GM21367 (cell line): ENCODE measurements at regions not wholly inside any gene's neighbourhood (a gene's known extent, or its start where the extent isn't known, plus 50 kb on each side); places are given as distances from the start of the nearest gene placed in this dataset.
"Not testable (repeated sequence)": the region's sequence is repeated elsewhere in the genome, so short reads cannot be mapped to it uniquely, and the experiment has no call there.

Experiments
- ATAC-seq: cut with Tn5 transposase; IDR thresholded peaks from one replicate; pipeline ENCODE4 v1.9.1; 2021; ENCODE audit not compliant: unreplicated experiment

DNA sequence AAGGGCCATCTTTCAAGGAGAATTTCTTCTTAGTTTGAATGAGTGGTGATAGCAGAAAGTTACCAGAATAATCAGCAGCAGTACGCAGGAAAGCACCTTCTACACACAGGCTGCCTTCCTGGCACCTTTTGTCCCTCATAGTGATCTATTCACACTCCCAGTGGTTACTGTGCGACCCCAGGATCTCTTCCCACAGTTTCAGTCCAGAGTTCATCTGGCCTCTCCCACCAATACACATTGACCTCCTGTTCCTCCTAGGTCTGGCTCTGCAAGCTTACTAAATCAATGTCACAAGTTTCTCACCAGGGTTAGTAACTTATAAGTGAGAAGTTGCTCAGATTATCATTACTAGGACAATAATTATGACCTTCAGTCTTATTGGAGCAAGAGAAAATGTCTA lies 99.1 kb upstream of the PIK3R1 start:
- no peak for ATAC-seq

GRCh38 chr5:68115584-68115983 lies 100.0 kb upstream of the PIK3R1 start:
- no peak for ATAC-seq

DNA sequence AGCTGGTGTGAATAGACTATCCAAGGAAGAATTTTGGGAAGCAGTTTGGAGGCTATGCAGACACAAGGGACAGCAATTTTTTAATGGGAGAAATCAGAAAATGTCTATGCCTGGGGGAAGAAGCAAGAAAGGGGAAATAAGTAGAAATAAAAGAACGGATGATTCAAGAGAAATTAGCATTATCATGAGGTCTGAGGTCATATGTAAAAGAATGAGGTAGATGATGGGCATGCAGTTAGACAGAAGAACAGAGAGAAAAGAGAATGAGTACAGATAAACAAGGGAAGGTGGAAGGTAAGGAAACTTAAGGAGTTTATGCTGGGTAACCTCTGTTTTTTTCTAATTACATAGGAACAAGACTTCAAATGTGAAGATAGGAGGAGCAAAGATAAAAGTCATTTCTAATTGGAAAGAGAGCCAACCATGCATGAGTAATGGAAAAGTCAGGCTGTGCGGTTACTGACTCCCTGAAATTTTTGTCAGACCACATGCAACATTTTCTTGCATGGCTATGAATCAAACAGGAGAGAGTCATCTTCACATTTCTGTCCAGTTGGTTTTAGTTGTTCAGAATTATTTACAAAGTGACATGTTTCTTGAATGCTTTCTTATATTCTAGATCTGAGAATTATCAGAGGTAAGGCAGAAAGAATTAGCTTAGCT lies 101.0 kb upstream of the PIK3R1 start:
- no peak for ATAC-seq

- no peak for ATAC-seq
Measured at GRCh38 chr5:68112658-68113057, 102.9 kb upstream of the PIK3R1 start.

DNA sequence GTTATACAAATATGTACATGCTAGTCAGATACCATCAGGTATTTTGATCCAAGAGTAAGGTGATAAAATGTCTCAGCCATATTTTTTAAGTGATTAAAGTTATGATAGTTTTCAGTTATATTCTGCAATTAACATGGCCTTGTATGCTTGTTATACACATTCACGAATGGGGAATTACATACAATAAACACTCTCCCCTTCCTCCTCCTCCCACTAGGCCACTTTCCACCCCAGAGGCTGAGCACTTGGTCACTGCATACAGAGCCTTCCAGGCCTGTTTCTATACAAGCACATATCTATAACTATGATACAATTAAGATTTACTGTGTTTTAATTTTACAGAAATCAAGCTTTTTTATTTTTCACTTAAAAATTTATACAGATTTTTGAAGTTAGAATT lies 104.7 kb upstream of the PIK3R1 start:
- ATAC-seq: no peak

GRCh38 chr5:68110264-68110663 lies 105.3 kb upstream of the PIK3R1 start:
- ATAC-seq: no peak

- not testable (repeated sequence) for ATAC-seq
Measured at GRCh38 chr5:68104217-68104616, 111.3 kb upstream of the PIK3R1 start.

GRCh38 chr5:68103297-68103696 lies 112.3 kb upstream of the PIK3R1 start:
- not testable (repeated sequence) for ATAC-seq

GRCh38 chr5:68099327-68099726 lies 116.2 kb upstream of the PIK3R1 start:
- ATAC-seq: no peak

DNA sequence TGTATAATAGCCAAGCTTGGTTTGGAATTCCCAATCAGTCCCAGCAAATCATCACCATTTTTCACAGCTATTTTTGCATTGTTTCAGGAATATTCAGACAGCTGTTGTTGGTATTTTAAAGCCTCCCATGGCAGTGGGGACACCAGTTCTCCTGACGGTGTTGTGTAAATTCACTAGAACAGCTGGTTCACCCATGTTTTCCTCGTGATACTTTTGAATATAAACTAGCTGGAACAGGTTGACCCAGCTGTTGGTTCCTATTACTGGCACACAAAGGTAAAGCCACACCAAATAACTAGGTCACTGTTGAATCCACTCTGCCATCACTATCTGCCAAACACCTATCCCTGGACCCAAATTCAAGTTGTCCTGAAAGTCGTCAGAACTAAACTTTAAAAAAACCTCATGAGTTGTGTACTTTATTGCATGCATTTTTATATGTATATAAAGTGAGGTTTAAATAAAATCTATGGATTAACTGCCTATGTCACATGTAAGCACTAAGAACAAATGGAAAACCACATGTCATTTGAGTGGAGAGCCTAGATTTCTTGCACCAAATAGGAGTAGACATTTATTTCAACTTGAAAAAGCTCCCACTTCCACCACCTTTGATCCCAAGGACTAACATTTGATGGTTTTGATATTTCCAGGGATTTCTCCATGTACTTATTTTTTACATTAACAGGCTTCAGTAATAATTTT lies 121.9 kb upstream of the PIK3R1 start:
- ATAC-seq: no peak

DNA sequence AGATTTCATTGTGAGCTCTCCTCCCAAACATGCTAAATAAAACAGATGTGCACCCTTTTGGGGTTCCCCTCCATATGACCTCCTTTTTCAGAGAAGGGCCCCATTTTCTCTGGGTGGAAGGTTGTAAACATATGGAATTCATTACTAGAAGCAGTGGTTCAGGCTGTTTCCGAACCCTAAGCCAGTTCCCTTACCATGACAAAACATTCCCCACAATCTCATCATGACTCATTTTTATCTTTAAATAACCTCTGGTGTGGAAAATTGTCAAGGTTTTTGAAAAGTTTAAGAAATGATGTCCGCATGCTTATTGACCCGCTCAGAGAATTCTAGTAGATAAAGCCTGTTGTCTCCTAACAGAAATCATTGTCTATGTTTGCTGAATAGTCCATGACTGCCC lies 127.3 kb upstream of the PIK3R1 start:
- ATAC-seq: no peak

DNA sequence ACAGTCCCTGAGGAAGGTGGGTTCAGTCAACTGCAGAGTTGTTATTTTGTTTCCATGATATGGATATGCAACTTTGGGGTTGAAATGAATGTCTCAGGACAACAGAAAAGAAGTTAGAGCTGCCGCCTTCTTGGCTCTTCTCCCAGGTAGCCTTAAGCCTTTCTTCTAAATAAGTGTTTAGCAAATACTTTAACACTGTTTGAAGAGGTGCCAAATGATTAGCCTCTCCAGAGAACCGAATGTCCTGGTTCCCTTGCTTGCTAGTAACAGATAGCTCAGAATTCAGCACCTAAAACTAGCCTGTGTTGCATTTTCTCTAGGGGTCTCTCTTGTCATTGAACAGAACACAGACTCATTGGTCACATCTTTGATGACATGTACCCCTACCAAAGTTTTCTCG lies 127.7 kb upstream of the PIK3R1 start:
- no peak for ATAC-seq

GRCh38 chr5:68086857-68087256 lies 128.7 kb upstream of the PIK3R1 start:
- ATAC-seq: no peak

- no peak for ATAC-seq
Measured at GRCh38 chr5:68086439-68086838, 129.1 kb upstream of the PIK3R1 start.

DNA sequence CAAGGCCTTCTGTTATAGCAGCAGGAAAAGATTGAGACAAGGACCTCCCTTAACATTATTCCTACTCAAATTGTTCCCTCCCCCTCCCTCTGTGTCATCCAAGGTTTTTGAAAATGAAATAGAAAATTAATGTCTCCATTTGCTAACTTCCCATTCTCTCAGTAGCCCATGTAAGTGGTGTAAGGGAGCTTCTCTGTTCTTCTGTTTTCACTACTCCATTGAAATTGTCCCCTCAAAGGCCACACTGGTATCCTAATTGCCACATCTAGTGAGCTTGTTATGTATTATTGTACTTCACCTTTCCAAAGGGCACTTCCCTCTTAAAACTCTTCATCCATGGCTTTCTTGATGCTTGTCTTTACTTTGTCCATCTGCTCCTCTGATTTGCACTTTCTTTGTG lies 131.2 kb upstream of the PIK3R1 start:
- no peak for ATAC-seq

DNA sequence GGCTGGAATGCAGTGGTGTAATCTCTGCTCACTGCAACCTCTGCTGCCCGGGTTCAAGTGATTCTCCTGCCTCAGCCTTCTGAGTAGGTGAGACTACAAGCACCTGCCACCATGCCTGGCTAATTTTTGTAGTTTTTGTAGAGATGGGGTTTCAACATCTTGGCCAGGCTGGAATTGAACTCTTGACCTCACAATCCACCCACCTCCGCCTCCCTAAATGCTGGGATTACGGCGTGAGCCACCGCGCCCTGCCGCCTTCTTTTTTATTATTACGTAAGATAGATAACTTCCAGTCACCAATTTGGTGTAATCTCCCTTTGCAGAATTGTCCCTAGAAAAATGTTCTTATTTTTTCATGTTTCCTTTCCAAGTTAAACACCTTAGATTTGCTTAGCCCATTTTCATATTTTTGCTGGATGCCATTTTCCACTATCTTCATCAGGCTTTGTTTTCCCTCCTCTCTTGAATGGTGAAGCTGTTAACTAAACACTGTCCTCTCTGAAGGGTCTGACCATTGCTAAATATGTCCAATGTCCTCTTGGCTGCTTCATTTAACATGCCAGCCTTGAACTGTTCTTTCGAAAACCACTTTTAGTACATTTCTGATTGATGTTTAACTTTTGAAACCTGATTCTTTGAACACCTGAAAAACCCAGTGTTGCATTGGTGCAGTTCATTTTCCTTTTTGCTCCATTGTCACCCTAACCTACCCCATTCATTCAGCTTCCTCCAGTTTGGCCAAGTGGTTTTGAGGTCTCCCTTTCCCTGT lies 135.1 kb upstream of the PIK3R1 start:
- no peak for ATAC-seq

GRCh38 chr5:68077349-68077894 lies 138.1 kb upstream of the PIK3R1 start:
- no peak for ATAC-seq

- ATAC-seq: no peak
Measured at GRCh38 chr5:68074633-68075032, 140.9 kb upstream of the PIK3R1 start.

DNA sequence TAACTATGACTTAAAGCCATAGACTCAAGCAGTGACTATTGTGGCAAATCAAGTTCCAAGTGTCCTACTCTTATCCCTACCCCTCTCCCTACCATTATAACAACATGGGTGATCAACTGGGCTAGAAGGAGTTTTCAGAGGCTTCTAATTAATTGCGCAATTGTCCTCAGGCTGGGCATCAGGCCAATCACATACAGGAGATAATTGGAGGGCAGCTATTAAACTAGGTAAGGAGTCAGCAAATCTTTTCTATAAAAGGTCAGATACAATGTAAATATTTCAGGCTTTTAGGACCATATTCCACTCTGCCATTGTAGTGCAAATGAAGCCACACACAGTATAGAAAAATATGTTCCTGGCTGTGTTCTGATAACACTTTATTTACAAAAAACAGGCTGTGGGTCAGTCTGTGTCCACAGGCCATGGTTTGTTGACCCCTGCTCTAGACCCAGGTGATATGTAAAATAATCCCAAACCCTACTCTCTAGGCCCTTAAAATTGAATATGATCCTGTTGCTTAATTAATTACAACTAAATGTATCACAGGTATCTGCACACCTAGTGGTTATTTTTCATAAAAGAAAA lies 141.4 kb upstream of the PIK3R1 start:
- no peak for ATAC-seq

DNA sequence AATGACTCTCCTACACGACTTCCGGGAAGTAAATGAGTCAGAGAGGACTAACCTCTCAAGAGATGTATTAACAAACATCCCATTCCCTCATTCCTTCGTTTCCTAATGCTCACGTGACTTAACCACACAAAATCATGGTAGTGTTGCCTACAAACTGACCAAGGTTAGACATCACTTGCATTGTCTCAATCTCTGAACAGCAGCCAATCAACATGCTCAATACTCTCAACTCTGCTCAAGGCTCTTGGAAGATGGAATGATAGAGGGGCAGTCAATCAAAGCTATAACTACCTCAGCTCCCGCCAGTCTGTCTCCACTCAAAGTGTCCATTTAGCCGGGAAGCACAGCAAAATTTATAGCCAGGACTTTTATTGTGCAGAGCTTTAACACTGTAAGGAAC lies 143.8 kb upstream of the PIK3R1 start:
- no peak for ATAC-seq

- ATAC-seq: no peak
Measured at GRCh38 chr5:68071282-68071632, 144.3 kb upstream of the PIK3R1 start.
